Spinal cord (tissue), 9 donors: ENCODE measurements at regions not wholly inside any gene's neighbourhood (a gene's known extent, or its start where the extent isn't known, plus 50 kb on each side); places are given as distances from the start of the nearest gene placed in this dataset.

Experiments used
- DNase-seq, 6 donors: peaks; one replicate each; pipeline versions ENCODE4 v3.0.0 to v3.0.0-alpha.2; 2013 to 2015; ENCODE audit warnings: low spot score in 6 of 6, low read depth in 4 of 6
- H3K27ac ChIP-seq: one replicate; pipeline ENCODE4 v1.5.1; 2013; ENCODE audit warnings: low read depth, low read length, control low read depth
- H3K27me3 ChIP-seq: one replicate; pipeline ENCODE4 v1.6.1; 2013; ENCODE audit warnings: low read length; ENCODE audit not compliant: control insufficient read depth, insufficient read depth
- H3K36me3 ChIP-seq: one replicate; pipeline ENCODE4 v1.6.1; 2013; ENCODE audit warnings: low read length; ENCODE audit not compliant: control insufficient read depth, insufficient read depth
- H3K4me1 ChIP-seq: one replicate; pipeline ENCODE4 v1.6.1; 2013; ENCODE audit warnings: low read length; ENCODE audit not compliant: control insufficient read depth, insufficient read depth
- H3K4me3 ChIP-seq: one replicate; pipeline ENCODE4 v1.5.1; 2013; ENCODE audit warnings: low read depth, low read length, control low read depth
- H3K9me3 ChIP-seq: one replicate; pipeline ENCODE4 v1.6.1; 2013; ENCODE audit warnings: low read length; ENCODE audit not compliant: control insufficient read depth, insufficient read depth
- WGBS: methylation state at CpG from one replicate; pipeline ENCODE4 v1.1.5; 2013; ENCODE audit warnings: missing lambda C conversion rate; ENCODE audit not compliant: insufficient coverage; 5-methylcytosine and 5-hydroxymethylcytosine counted together
- donor health status: healthy.

DNA sequence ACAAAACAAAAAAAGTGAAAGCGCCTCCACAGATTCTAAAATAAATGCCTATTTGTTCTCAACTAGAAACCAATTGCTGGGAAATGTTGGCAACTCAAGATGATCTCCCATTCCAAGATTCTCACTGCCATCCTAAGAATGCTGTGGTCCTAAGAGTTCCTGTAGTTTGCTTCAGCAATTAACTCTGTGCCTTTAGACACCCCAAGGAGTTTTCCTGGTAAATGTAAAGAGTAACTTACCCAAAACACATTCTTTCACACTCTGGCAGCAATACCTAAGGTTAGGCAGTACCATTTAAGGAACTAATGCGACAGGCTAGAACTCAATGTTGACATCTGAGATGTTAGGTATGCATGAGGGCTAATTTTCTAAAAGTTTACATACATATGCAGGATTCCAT, 58.8 kb upstream of the TANK start:
- no peaks in the 10 kb centered on the region for H3K4me1 ChIP-seq
- H3K36me3 ChIP-seq: no peaks in the 10 kb centered on the region
- peak in 1 of 6 donors; percentile 39 for DNase-seq
- no peak overlapping the region for H3K27ac ChIP-seq
- H3K9me3 ChIP-seq: no peaks in the 10 kb centered on the region
- no peaks in the 10 kb centered on the region for H3K27me3 ChIP-seq
- no peak overlapping the region for H3K4me3 ChIP-seq
- no CpG with 5 or more reads among the region's 2 CpGs for whole genome bisulfite sequencing

DNA sequence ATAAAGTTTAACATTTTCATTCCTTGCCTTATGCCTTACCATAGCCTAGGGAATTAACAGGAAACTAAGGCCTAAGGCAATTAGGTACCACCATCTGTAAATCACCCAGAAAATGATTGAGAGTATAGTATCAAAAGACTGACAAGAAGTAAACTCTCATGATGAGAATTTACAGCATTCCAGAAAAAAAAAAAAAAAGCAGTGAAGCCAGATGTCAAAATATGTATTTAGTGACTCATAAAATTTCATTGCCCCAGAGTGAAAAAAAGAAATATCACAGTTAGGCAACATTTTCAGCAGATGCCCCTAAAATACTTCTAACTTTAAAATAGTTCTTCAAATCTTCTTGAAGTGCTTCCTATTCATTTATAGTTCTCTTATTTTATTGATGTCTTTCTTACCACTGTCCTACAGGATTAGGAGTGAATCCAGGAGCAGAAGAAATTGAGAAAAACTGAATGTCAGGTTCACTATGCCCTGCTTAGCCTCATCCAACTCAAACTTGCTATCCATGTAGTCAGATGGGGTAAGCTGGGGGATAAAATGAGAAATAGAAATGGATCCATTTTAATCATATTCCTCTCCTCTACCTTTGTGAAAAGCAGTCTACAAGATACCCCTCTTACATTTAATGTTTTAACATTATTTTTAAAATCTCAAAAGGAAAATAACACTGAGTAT, 57.3 kb upstream of the TANK start:
- Histone ChIP-seq H3K9me3 (no peaks in the 10 kb centered on the region), H3K4me1 (no peaks in the 10 kb centered on the region), H3K36me3 (no peaks in the 10 kb centered on the region), H3K27me3 (no peaks in the 10 kb centered on the region), H3K27ac (no peak overlapping the region), H3K4me3 (no peak overlapping the region)
- DNase-seq: no peak

DNA sequence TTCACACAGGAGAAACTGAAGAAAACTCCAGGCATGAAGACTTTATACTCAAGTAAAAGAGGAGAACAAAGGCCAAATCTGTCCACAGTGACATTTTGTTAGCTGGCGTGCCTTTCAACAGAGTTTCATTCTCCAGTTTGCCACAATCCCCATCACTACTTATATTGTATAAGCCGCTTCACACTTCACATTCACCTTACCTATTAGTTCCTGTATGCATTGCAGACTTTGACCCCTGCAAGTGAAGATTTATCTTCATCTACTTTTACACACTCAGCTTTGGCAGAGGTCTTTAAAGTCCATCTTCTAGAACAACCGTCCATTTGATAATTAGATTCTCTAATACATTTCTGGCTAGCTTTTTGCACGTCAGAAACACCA, 56.8 kb upstream of the TANK start:
- Histone ChIP-seq H3K4me1 (no peaks in the 10 kb centered on the region), H3K27me3 (no peaks in the 10 kb centered on the region), H3K9me3 (no peaks in the 10 kb centered on the region), H3K27ac (no peak overlapping the region), H3K4me3 (no peak overlapping the region), H3K36me3 (no peaks in the 10 kb centered on the region)
- WGBS: 86% methylated on average over 2 of the region's 4 CpGs
- no peak for DNase-seq

DNA sequence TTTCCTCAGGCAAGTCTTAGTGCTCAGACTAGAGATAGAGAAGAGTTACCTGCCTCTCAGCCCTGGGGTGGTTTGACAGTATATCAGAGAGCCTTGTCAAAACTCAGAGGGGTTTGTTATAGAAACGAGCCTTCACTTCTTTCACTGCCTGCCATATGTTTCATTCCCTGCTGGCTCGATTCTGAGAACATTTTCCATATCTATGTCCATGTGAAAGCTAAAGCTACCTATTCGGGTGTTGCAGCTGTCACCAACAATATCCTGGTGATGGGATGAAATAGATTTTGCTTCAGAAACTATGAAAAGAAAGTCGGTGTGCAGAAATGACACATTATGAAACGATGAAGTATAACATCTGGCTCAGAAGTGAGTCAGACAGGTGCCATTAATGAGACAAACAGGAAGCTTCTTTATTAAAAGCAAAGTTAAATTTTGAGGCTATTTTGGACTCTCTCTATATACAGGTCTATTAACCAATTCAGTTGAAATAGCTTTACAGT, 56.1 kb upstream of the TANK start:
- Histone ChIP-seq H3K36me3 (no peaks in the 10 kb centered on the region), H3K27ac (no peak overlapping the region), H3K27me3 (no peaks in the 10 kb centered on the region), H3K4me3 (no peak overlapping the region), H3K4me1 (no peaks in the 10 kb centered on the region), H3K9me3 (no peaks in the 10 kb centered on the region)
- 96% methylated on average over 3 of the region's 5 CpGs for WGBS
- DNase-seq: no peak

DNA sequence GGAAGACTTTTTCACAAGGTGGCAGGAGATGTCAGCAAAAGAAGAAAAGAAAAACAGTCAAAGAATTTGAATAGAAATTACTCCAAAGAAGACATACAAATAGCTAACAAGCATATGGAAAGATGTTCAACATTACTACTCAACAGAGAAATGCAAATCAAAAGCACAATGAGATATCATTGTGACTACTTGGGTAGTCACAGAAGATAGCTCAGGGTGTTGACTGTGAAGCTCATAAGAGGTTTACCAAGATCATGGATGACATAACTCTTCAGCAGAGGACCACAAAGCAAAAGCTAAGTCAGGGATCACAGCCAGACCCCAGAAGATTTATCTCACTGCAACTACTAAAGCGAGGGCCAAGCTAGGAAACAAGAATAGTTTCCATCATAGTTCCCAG, 53.0 kb upstream of the TANK start:
- no peaks in the 10 kb centered on the region for H3K36me3 ChIP-seq
- H3K27ac ChIP-seq: no peak overlapping the region
- WGBS: 86% methylated on average over 1 of the region's 1 CpG
- H3K4me3 ChIP-seq: no peak overlapping the region
- H3K9me3 ChIP-seq: no peaks in the 10 kb centered on the region
- DNase-seq: no peak
- no peaks in the 10 kb centered on the region for H3K4me1 ChIP-seq
- H3K27me3 ChIP-seq: no peaks in the 10 kb centered on the region
